Psoas muscle (tissue), 7 donors: ENCODE measurements at regions not wholly inside any gene's neighbourhood (a gene's known extent, or its start where the extent isn't known, plus 50 kb on each side); places are given as distances from the start of the nearest gene placed in this dataset.

Experiments
- ATAC-seq, 4 donors: fragments of 200-7000 bp; cut with Tn5 transposase; one replicate each; pipeline ENCODE4 v1.9.1; 2020; ENCODE audit warnings: moderate library complexity in 3 of 4, mild to moderate bottlenecking in 2 of 4
- DNase-seq, 2 donors: peaks; one replicate each; pipeline ENCODE4 v3.0.0-alpha.2; 2020
- H3K27ac ChIP-seq: fragments of 200-600 bp; one replicate; pipeline ENCODE4 v1.8.0; 2022
- H3K27me3 ChIP-seq, 3 donors: fragments of 200-600 bp in 1 of 3; one replicate each; pipeline versions ENCODE4 v1.6.1 to v1.8.0; 2013 to 2022; ENCODE audit warnings: low read length in 2 of 3, mild to moderate bottlenecking in 2 of 3, moderate library complexity in 1 of 3; ENCODE audit not compliant: insufficient read depth in 3 of 3
- H3K36me3 ChIP-seq, 2 donors: fragments of 200-600 bp in 1 of 2; one replicate each; pipeline versions ENCODE4 v1.6.1 to v1.8.0; 2013 to 2022; ENCODE audit warnings: low read depth in 1 of 2, mild to moderate bottlenecking in 1 of 2, moderate library complexity in 1 of 2; ENCODE audit not compliant: insufficient read depth in 1 of 2
- H3K4me1 ChIP-seq: fragments of 200-600 bp; one replicate; pipeline ENCODE4 v1.8.0; 2022
- H3K4me3 ChIP-seq: fragments of 200-600 bp; one replicate; pipeline ENCODE4 v1.8.0; 2022; ENCODE audit warnings: mild to moderate bottlenecking
- H3K9me3 ChIP-seq: fragments of 200-600 bp; one replicate; pipeline ENCODE4 v1.8.0; 2022
- WGBS, 3 donors: extraction: QIAGEN DNeasy Blood & Tissue Kit; methylation state at CpG; one replicate each; pipeline versions ENCODE4 v1.1.6 to v1.1.7; 2013; 5-methylcytosine and 5-hydroxymethylcytosine counted together
- intact Hi-C, 2 donors: fragments of 100-400 bp; cut with DNase I; formaldehyde crosslinking; loops; one replicate each; pipeline versions ENCODE4 v1.11.0 to v1.14.2; 2022
- TF ChIP-seq, protein P1 (sequence below): fragments of 200-600 bp; IDR thresholded peaks from one replicate; pipeline ENCODE4 v1.8.0; 2022; ENCODE audit warnings: antibody characterized with exemption
- donor health status: healthy with polysubstance abuse.
- donor health status: DM: no; HTN: no; CAD: no; lungs with moderate emphysema.
- donor health status: Bipolar disorder and iron deficiency.
- donor health status: healthy.
- donor health status: DM: yes; HTN: yes; CAD: no.
- donor health status: DM: no; HTN: no; CAD: no.
- donor health status: DM: yes; HTN: yes; CAD: no.

DNA sequence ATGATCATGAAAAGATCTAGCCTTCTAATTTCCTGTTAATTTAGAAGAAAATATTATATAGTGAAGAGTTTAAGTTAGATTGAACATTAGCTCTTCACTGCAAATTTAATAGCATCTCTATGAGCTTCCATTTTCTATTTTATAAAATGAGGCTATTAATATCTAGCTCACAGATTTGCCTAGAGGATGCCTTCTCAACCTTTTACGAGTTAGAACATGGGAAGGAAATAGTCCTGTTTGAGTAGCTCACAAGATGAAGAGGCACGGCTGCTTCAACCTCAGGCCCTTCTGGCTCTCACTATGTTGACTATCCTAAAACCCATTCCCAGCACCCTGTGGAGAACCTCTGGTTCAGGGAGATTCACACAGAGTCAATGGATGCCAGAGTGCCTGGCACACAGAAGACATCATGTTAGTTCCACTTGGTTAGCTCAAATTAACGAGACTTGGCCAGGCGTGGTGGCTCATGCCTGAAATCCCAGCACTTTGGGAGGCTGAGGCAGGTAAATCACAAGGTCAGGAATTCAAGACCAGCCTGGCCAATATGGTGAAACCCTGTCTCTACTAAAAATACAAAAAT is 97.9 kb upstream of the GUCY1A1 start:
- no peak for DNase-seq
- WGBS, 3 donors: 54 to 72% (median 66%) methylated on average over 4 of the region's 4 CpGs
- ATAC-seq: no peak
- Histone ChIP-seq H3K4me3 (no peak overlapping the region), H3K9me3 (no peaks in the 10 kb centered on the region), H3K4me1 (no peaks in the 10 kb centered on the region), H3K36me3 (no peaks in the 10 kb centered on the region), H3K27me3 (no peaks in the 10 kb centered on the region), H3K27ac (no peak overlapping the region)
- intact Hi-C loops: no loop called here
- TF ChIP-seq, protein P1, sequence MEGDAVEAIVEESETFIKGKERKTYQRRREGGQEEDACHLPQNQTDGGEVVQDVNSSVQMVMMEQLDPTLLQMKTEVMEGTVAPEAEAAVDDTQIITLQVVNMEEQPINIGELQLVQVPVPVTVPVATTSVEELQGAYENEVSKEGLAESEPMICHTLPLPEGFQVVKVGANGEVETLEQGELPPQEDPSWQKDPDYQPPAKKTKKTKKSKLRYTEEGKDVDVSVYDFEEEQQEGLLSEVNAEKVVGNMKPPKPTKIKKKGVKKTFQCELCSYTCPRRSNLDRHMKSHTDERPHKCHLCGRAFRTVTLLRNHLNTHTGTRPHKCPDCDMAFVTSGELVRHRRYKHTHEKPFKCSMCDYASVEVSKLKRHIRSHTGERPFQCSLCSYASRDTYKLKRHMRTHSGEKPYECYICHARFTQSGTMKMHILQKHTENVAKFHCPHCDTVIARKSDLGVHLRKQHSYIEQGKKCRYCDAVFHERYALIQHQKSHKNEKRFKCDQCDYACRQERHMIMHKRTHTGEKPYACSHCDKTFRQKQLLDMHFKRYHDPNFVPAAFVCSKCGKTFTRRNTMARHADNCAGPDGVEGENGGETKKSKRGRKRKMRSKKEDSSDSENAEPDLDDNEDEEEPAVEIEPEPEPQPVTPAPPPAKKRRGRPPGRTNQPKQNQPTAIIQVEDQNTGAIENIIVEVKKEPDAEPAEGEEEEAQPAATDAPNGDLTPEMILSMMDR: no peak

DNA sequence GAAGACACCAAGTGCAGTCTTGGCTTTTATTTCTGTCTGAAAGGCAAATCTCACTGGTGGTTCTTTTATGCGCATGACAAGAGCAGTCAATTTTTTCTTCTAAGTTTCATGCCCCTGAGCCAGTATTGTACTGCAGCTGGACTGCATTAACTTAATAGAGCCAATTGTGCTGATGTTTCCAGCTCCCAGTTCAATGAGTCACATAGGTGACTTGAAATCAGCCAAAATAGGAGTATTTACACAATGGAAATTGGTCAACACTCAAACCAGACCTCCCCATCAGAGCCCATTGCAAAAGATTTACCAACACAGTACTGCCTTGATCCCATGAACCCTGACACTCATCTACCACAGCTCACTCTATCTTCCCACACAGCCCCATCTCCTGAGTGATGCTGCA is 100.3 kb upstream of the GUCY1A1 start:
- H3K27ac ChIP-seq: no peak overlapping the region

DNA sequence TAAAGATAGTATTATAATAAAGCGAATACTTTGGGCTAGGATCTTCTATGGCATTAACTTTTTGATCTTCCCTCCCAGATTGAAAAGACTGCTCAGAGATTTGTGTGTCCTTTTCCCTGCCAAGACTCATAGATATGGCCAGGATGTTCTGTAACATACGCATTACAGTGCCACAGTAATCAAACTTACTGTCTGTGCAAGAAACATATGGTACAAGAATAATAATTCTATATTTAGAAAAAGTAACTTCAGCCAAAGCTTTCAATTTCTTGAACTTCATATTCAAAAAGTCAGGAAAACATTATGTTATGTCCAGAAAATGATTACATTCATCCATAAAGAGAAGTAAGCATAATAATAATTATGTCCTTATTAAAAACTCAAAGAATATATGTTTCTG is 100.9 kb upstream of the GUCY1A1 start:
- 76 to 88% (median 81%) methylated on average over 2 of the region's 2 CpGs for WGBS, 3 donors
- DNase-seq (no peak), ATAC-seq (no peak)
- no peak overlapping the region for H3K4me3 ChIP-seq
- TF ChIP-seq, protein P1: no peak
- intact Hi-C loops: no loop called here
- no peaks in the 10 kb centered on the region for H3K4me1 ChIP-seq
- no peaks in the 10 kb centered on the region for H3K9me3 ChIP-seq
- H3K27ac ChIP-seq: no peak overlapping the region
- H3K27me3 ChIP-seq: no peaks in the 10 kb centered on the region
- no peaks in the 10 kb centered on the region for H3K36me3 ChIP-seq

More for the DNA sequence above, 100.3 kb upstream of the GUCY1A1 start:
- WGBS, 3 donors: 70 to 88% (median 83%) methylated on average over 1 of the region's 1 CpG
- intact Hi-C loops: no loop called here
- H3K4me1 ChIP-seq: no peaks in the 10 kb centered on the region
- no peak for DNase-seq
- TF ChIP-seq, protein P1: no peak
- H3K27me3 ChIP-seq: no peaks in the 10 kb centered on the region
- ATAC-seq: no peak
- H3K9me3 ChIP-seq: no peaks in the 10 kb centered on the region
- no peaks in the 10 kb centered on the region for H3K36me3 ChIP-seq
- H3K4me3 ChIP-seq: no peak overlapping the region

DNA sequence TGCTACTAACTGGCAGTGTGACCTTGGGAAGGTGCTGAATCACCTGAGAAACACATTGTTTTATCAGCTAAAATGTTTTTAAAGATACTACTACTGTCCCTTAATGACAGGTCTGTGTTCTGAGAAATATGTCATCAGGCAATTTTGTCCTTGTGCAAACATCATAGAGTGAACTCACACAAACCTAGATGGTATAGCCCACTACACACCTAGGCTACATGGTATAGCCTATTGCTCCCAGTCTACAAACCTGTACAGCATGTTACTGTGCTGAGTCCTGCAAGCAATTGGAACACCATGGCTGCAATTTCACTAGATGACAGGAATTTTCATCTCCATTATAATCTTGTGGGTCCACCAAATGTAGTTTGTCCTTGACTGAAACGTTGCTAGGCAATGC is 101.3 kb upstream of the GUCY1A1 start:
- H3K4me3 ChIP-seq: no peak overlapping the region
- H3K36me3 ChIP-seq: no peaks in the 10 kb centered on the region
- H3K9me3 ChIP-seq: no peaks in the 10 kb centered on the region
- ATAC-seq: no peak
- no peak for DNase-seq
- intact Hi-C loops: no loop called here
- H3K4me1 ChIP-seq: no peaks in the 10 kb centered on the region
- TF ChIP-seq, protein P1: no peak
- no peak overlapping the region for H3K27ac ChIP-seq
- 63 to 67% (median 64%) methylated on average over 1 of the region's 1 CpG for WGBS, 3 donors
- H3K27me3 ChIP-seq: no peaks in the 10 kb centered on the region

DNA sequence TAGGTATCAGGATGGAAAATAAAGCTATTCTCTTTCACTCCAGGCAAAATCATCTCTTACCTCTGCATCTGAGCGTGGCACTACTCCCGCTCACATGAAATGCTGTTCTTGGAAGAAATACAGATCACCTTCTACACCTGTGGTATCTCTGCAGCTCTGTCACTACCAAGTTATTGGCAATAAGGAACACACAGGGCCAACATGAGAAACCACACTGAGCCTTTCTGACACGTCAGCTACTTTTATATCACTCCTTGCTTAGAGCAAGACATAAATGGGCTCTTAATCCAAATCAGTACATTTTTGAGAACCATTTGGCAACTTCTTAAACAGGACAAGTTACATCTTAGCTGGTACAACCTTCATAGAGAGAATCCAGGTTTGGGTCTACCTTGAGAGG is 101.8 kb upstream of the GUCY1A1 start:
- WGBS, 3 donors: 94 to 96% (median 95%) methylated on average over 3 of the region's 3 CpGs

More for the DNA sequence above, 101.8 kb upstream of the GUCY1A1 start:
- Histone ChIP-seq H3K27me3 (no peaks in the 10 kb centered on the region), H3K9me3 (no peaks in the 10 kb centered on the region), H3K27ac (no peak overlapping the region), H3K4me3 (no peak overlapping the region), H3K36me3 (no peaks in the 10 kb centered on the region), H3K4me1 (no peaks in the 10 kb centered on the region)
- intact Hi-C loops: no loop called here
- no peak for DNase-seq
- ATAC-seq: no peak
- TF ChIP-seq, protein P1: no peak
